PFSK-1 (cell line): ENCODE measurements at regions not wholly inside any gene's neighbourhood (a gene's known extent, or its start where the extent isn't known, plus 50 kb on each side); places are given as distances from the start of the nearest gene placed in this dataset.

Experiments
- POLR2AphosphoS5 ChIP-seq: IDR thresholded peaks from 2 replicates; pipeline ENCODE4 v1.6.1; 2012; ENCODE audit warnings: low read depth, mild to moderate bottlenecking, control low read depth, low read length, moderate library complexity
- SIN3A ChIP-seq: IDR thresholded peaks from 2 replicates; pipeline ENCODE4 v1.6.1; 2012; ENCODE audit warnings: mild to moderate bottlenecking, low read length, moderate library complexity, borderline replicate concordance; ENCODE audit not compliant: insufficient read depth
- TAF1 ChIP-seq: IDR thresholded peaks from 2 replicates; pipeline ENCODE4 v1.6.1; 2012; ENCODE audit warnings: low read length, control low read depth, borderline replicate concordance; ENCODE audit not compliant: insufficient read depth
- TF ChIP-seq, protein P1 (sequence below), 2 experiments: IDR thresholded peaks; 2 replicates each; pipeline versions ENCODE4 v1.6.1 to v1.8.0; 2011 to 2012; ENCODE audit warnings: low read depth in 2 of 2, low read length in 2 of 2, control low read depth in 1 of 2, inconsistent platforms in 1 of 2, mild to moderate bottlenecking in 1 of 2, moderate library complexity in 1 of 2; ENCODE audit not compliant: insufficient read depth in 1 of 2

DNA sequence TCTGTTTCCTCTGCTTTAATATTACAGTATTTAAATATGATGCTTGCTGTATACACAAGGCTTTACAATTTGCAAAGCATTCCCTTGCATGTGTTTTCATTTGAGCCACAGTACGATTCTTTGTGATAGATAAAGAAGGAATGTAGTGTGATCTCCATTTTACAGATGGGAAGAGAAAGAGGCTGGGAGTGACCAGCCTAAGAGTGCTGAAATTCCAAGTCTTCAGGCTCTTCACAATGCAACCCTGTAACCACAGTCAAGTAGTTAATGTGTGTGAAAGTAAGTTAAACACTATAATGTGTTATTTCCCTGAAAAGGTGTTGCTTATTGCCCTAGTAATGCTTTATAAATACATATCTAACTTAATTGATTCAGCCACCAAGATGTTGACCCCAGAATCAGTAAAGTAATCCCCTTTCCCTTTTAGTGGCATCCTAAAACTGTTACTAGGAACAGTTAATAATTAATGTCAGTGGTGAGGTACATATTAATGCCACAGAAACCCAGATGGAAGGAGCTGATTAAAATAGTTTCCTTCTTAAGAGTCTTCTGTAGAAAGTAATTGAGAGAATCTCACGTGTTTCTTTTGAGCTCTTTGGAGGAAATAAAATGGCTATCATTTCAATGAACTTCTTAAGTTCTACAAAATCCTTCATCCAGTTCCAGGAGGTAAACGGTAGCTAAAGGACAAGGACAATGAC is 110.4 kb downstream of the IL12A start:
- no peak for TF ChIP-seq TAF1
- no peak for TF ChIP-seq POLR2AphosphoS5
- TF ChIP-seq, protein P1, sequence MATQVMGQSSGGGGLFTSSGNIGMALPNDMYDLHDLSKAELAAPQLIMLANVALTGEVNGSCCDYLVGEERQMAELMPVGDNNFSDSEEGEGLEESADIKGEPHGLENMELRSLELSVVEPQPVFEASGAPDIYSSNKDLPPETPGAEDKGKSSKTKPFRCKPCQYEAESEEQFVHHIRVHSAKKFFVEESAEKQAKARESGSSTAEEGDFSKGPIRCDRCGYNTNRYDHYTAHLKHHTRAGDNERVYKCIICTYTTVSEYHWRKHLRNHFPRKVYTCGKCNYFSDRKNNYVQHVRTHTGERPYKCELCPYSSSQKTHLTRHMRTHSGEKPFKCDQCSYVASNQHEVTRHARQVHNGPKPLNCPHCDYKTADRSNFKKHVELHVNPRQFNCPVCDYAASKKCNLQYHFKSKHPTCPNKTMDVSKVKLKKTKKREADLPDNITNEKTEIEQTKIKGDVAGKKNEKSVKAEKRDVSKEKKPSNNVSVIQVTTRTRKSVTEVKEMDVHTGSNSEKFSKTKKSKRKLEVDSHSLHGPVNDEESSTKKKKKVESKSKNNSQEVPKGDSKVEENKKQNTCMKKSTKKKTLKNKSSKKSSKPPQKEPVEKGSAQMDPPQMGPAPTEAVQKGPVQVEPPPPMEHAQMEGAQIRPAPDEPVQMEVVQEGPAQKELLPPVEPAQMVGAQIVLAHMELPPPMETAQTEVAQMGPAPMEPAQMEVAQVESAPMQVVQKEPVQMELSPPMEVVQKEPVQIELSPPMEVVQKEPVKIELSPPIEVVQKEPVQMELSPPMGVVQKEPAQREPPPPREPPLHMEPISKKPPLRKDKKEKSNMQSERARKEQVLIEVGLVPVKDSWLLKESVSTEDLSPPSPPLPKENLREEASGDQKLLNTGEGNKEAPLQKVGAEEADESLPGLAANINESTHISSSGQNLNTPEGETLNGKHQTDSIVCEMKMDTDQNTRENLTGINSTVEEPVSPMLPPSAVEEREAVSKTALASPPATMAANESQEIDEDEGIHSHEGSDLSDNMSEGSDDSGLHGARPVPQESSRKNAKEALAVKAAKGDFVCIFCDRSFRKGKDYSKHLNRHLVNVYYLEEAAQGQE (IDR thresholded peaks at IDR 0.05; ENCODE audit: insufficient read depth in 1 of 2, low read depth in 2 of 2, low read length in 2 of 2): no peak
- no peak for TF ChIP-seq SIN3A
